IPS-15b (cell line): ENCODE measurements at regions not wholly inside any gene's neighbourhood (a gene's known extent, or its start where the extent isn't known, plus 50 kb on each side); places are given as distances from the start of the nearest gene placed in this dataset.
"Not testable (repeated sequence)": the region's sequence is repeated elsewhere in the genome, so short reads cannot be mapped to it uniquely, and the experiment has no call there.

Experiments
- H3K27me3 ChIP-seq: one replicate; pipeline ENCODE4 v1.6.1; 2013; ENCODE audit warnings: low read length; ENCODE audit not compliant: control insufficient read depth, insufficient read depth
- H3K36me3 ChIP-seq: one replicate; pipeline ENCODE4 v1.6.1; 2013; ENCODE audit warnings: low read length; ENCODE audit not compliant: control insufficient read depth, insufficient read depth
- H3K4me1 ChIP-seq: one replicate; pipeline ENCODE4 v1.6.1; 2013; ENCODE audit warnings: mild to moderate bottlenecking, low read length; ENCODE audit not compliant: control insufficient read depth, insufficient read depth
- H3K4me3 ChIP-seq: one replicate; pipeline ENCODE4 v1.5.1; 2013; ENCODE audit warnings: low read depth, low read length
- H3K9ac ChIP-seq: one replicate; pipeline ENCODE4 v1.6.1; 2013; ENCODE audit warnings: low read depth, mild to moderate bottlenecking, low read length
- H3K9me3 ChIP-seq: one replicate; pipeline ENCODE4 v1.6.1; 2013; ENCODE audit warnings: mild to moderate bottlenecking, low read length; ENCODE audit not compliant: control insufficient read depth, insufficient read depth

GRCh38 chr1:95537176-95537575 is 303.2 kb downstream of the RWDD3 start:
- Histone ChIP-seq H3K4me1 (peaks cover 3% of the 10 kb centered on the region), H3K4me3 (no peak overlapping the region), H3K27me3 (no peaks in the 10 kb centered on the region), H3K9ac (no peak overlapping the region), H3K9me3 (no peaks in the 10 kb centered on the region), H3K36me3 (no peaks in the 10 kb centered on the region)

- not testable (repeated sequence) for H3K4me3 ChIP-seq, H3K9me3 ChIP-seq, H3K27me3 ChIP-seq, H3K9ac ChIP-seq, H3K4me1 ChIP-seq, H3K36me3 ChIP-seq
Observed at GRCh38 chr1:95538242-95538641, 304.2 kb downstream of the RWDD3 start.

GRCh38 chr1:95542936-95543335 is 308.9 kb downstream of the RWDD3 start:
- no peaks in the 10 kb centered on the region for H3K27me3 ChIP-seq
- no peaks in the 10 kb centered on the region for H3K36me3 ChIP-seq
- no peaks in the 10 kb centered on the region for H3K4me1 ChIP-seq
- H3K9ac ChIP-seq, result no peak overlapping the region
- no peak overlapping the region for H3K4me3 ChIP-seq
- no peaks in the 10 kb centered on the region for H3K9me3 ChIP-seq

GRCh38 chr1:95547005-95547404 is 313.0 kb downstream of the RWDD3 start:
- Histone ChIP-seq H3K36me3 (no peaks in the 10 kb centered on the region), H3K4me3 (no peak overlapping the region), H3K4me1 (no peaks in the 10 kb centered on the region), H3K9me3 (no peaks in the 10 kb centered on the region), H3K27me3 (no peaks in the 10 kb centered on the region), H3K9ac (no peak overlapping the region)

- no peaks in the 10 kb centered on the region for H3K27me3 ChIP-seq
- H3K4me3 ChIP-seq, result no peak overlapping the region
- H3K36me3 ChIP-seq, result no peaks in the 10 kb centered on the region
- H3K4me1 ChIP-seq, result no peaks in the 10 kb centered on the region
- no peaks in the 10 kb centered on the region for H3K9me3 ChIP-seq
- H3K9ac ChIP-seq, result no peak overlapping the region
Observed at GRCh38 chr1:95548211-95548610, 314.2 kb downstream of the RWDD3 start.

- Histone ChIP-seq H3K27me3 (no peaks in the 10 kb centered on the region), H3K4me3 (no peak overlapping the region), H3K36me3 (no peaks in the 10 kb centered on the region)
Observed at GRCh38 chr1:95551201-95551600, 317.2 kb downstream of the RWDD3 start.

GRCh38 chr1:95553595-95553994 is 319.6 kb downstream of the RWDD3 start:
- no peak overlapping the region for H3K9ac ChIP-seq
- no peaks in the 10 kb centered on the region for H3K27me3 ChIP-seq
- H3K4me3 ChIP-seq, result no peak overlapping the region
- H3K36me3 ChIP-seq, result no peaks in the 10 kb centered on the region
- H3K4me1 ChIP-seq, result no peaks in the 10 kb centered on the region
- no peaks in the 10 kb centered on the region for H3K9me3 ChIP-seq

More at GRCh38 chr1:95551201-95551600, 317.2 kb downstream of the RWDD3 start:
- Histone ChIP-seq H3K9me3 (no peaks in the 10 kb centered on the region), H3K4me1 (no peaks in the 10 kb centered on the region), H3K9ac (no peak overlapping the region)

GRCh38 chr1:95554408-95554807 is 320.4 kb downstream of the RWDD3 start:
- H3K27me3 ChIP-seq, result no peaks in the 10 kb centered on the region
- H3K9me3 ChIP-seq, result no peaks in the 10 kb centered on the region
- H3K36me3 ChIP-seq, result no peaks in the 10 kb centered on the region
- H3K9ac ChIP-seq, result no peak overlapping the region
- H3K4me1 ChIP-seq, result no peaks in the 10 kb centered on the region
- H3K4me3 ChIP-seq, result no peak overlapping the region

- Histone ChIP-seq H3K9me3 (no peaks in the 10 kb centered on the region), H3K9ac (no peak overlapping the region)
Observed at GRCh38 chr1:95558791-95559190, 324.8 kb downstream of the RWDD3 start.

GRCh38 chr1:95561346-95561745 is 327.3 kb downstream of the RWDD3 start:
- H3K27me3 ChIP-seq, result no peaks in the 10 kb centered on the region
- H3K9me3 ChIP-seq, result no peaks in the 10 kb centered on the region
- no peak overlapping the region for H3K9ac ChIP-seq
- no peak overlapping the region for H3K4me3 ChIP-seq
- H3K36me3 ChIP-seq, result no peaks in the 10 kb centered on the region
- H3K4me1 ChIP-seq, result no peaks in the 10 kb centered on the region

More at GRCh38 chr1:95558791-95559190, 324.8 kb downstream of the RWDD3 start:
- no peaks in the 10 kb centered on the region for H3K4me1 ChIP-seq
- H3K27me3 ChIP-seq, result no peaks in the 10 kb centered on the region
- H3K4me3 ChIP-seq, result no peak overlapping the region
- H3K36me3 ChIP-seq, result no peaks in the 10 kb centered on the region

GRCh38 chr1:95562230-95562629 is 328.2 kb downstream of the RWDD3 start:
- Histone ChIP-seq H3K27me3 (no peaks in the 10 kb centered on the region), H3K4me3 (no peak overlapping the region), H3K36me3 (no peaks in the 10 kb centered on the region), H3K4me1 (no peaks in the 10 kb centered on the region), H3K9me3 (no peaks in the 10 kb centered on the region), H3K9ac (no peak overlapping the region)

- Histone ChIP-seq H3K36me3 (no peaks in the 10 kb centered on the region), H3K4me3 (no peak overlapping the region), H3K4me1 (no peaks in the 10 kb centered on the region), H3K9ac (no peak overlapping the region), H3K9me3 (no peaks in the 10 kb centered on the region), H3K27me3 (no peaks in the 10 kb centered on the region)
Observed at GRCh38 chr1:95572002-95572401, 338.0 kb downstream of the RWDD3 start.

- H3K9ac ChIP-seq, result no peak overlapping the region
- no peaks in the 10 kb centered on the region for H3K36me3 ChIP-seq
- H3K9me3 ChIP-seq, result no peaks in the 10 kb centered on the region
- H3K4me1 ChIP-seq, result no peaks in the 10 kb centered on the region
- H3K4me3 ChIP-seq, result no peak overlapping the region
- no peaks in the 10 kb centered on the region for H3K27me3 ChIP-seq
Observed at GRCh38 chr1:95572962-95573361, 339.0 kb downstream of the RWDD3 start.
